HUES6 (cell line): ENCODE measurements at regions not wholly inside any gene's neighbourhood (a gene's known extent, or its start where the extent isn't known, plus 50 kb on each side); places are given as distances from the start of the nearest gene placed in this dataset.
"Not testable (repeated sequence)": the region's sequence is repeated elsewhere in the genome, so short reads cannot be mapped to it uniquely, and the experiment has no call there.

Experiments
- H3K27ac ChIP-seq: 2 replicates; pipeline ENCODE4 v1.7.0; 2013; ENCODE audit warnings: low read depth, mild to moderate bottlenecking, low read length, inconsistent platforms
- H3K27me3 ChIP-seq: 2 replicates; pipeline ENCODE4 v1.6.1; 2013; ENCODE audit warnings: low read length; ENCODE audit not compliant: control insufficient read depth, insufficient read depth
- H3K36me3 ChIP-seq: 2 replicates; pipeline ENCODE4 v1.6.1; 2013; ENCODE audit warnings: low read length; ENCODE audit not compliant: control insufficient read depth, insufficient read depth
- H3K4me1 ChIP-seq: 2 replicates; pipeline ENCODE4 v1.6.1; 2013; ENCODE audit warnings: low read length; ENCODE audit not compliant: control insufficient read depth, insufficient read depth
- H3K4me3 ChIP-seq: 2 replicates; pipeline ENCODE4 v1.5.1; 2013; ENCODE audit warnings: low read depth, low read length
- H3K9ac ChIP-seq: one replicate; pipeline ENCODE4 v1.6.1; 2013; ENCODE audit warnings: mild to moderate bottlenecking, low read length
- H3K9me3 ChIP-seq: 2 replicates; pipeline ENCODE4 v1.6.1; 2013; ENCODE audit warnings: low read depth, low read length; ENCODE audit not compliant: control insufficient read depth, insufficient read depth

DNA sequence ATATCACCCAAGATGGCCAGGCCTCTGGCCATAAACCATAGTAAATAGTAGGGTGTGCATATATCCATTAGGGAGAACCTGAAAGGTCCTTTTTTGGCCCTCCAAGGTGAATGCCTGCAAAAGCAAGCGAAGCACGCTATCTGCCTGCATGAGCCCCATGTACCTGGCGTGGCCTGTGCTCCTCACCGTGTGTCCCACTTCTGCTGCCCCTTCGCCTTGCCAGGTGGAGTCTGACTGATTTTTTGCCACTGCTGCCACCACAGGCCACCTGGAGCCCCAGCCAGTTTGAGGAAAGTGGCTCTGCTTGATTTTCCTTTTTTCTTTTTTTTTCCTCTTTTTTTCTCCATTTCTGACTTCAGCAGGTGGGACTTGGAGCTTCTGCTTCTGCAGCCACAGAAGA is 139.7 kb downstream of the SNRPN start:
- Histone ChIP-seq H3K36me3 (peaks cover 99% of the 10 kb centered on the region), H3K27me3 (no peaks in the 10 kb centered on the region), H3K27ac (no peak overlapping the region), H3K4me1 (no peaks in the 10 kb centered on the region), H3K4me3 (no peak overlapping the region), H3K9ac (no peak overlapping the region), H3K9me3 (peaks cover 50% of the 10 kb centered on the region)

DNA sequence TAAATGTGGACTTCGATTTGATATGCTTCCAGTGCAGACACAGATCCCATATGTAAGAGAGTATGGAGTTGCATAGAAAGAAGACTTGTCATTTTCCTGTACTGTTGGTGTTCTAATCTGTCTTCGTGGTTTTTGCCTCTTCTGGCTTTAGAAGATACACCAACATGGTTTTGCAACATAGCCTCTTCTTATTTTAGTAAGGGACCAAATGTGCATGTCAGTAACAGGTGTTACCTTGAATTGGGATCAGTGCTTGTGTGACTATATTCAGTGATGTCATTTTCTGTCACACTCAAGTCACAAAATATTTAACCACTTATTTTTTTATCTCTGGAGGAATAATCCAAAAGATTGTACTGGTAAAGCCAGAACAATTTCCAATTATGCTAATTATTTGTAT is 140.4 kb downstream of the SNRPN start:
- H3K27ac ChIP-seq = no peak overlapping the region
- H3K36me3 ChIP-seq = peaks cover 99% of the 10 kb centered on the region
- no peaks in the 10 kb centered on the region for H3K4me1 ChIP-seq
- H3K9me3 ChIP-seq = peaks cover 43% of the 10 kb centered on the region
- H3K27me3 ChIP-seq = no peaks in the 10 kb centered on the region
- no peak overlapping the region for H3K4me3 ChIP-seq
- H3K9ac ChIP-seq = no peak overlapping the region

DNA sequence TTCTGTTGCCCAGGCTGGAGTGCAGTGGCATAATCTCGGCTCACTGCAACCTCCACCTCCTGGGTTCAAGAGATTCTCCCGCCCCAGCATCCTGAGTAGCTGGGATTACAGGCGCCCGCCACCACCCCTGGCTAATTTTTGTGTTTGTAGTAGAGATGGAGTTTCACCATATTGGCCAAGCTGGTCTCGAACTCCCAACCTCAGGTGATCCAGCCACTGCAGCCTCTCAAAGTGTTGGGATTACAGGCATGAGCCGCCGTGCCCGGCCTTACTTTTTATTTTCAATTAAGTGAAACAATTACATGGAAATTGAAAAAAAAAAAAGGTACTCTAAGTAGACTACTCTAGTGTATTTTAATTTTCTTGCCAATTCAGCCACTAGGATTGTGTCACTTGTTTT is 145.2 kb downstream of the SNRPN start:
- H3K36me3 ChIP-seq = peaks cover 92% of the 10 kb centered on the region

DNA sequence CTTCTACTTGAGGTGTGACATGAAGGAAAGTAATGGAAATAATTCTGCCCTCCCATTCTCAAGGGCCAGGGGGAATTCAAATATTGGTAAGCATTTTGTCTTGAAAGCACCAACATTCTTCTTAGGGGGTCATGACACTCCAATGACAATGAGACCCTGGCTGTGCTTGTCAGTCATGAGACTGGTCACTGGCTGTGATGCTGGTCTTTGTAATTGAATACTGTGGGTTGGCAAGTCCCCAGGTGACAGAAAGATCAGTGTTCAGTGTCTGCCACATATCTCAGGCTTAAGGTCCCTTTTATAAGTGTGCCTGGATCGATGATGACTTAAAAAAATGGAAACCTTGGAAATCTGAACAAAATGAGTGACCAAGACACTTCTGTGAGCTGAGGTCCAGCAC is 151.4 kb downstream of the SNRPN start:
- H3K9me3 ChIP-seq = peaks cover 14% of the 10 kb centered on the region; the same call in 1 of the 2 replicates
- H3K36me3 ChIP-seq = peaks cover 93% of the 10 kb centered on the region

More for the DNA sequence above, 145.2 kb downstream of the SNRPN start:
- H3K4me1 ChIP-seq, H3K9ac ChIP-seq, H3K27ac ChIP-seq, H3K4me3 ChIP-seq, H3K27me3 ChIP-seq: not testable (repeated sequence)
- peaks cover 22% of the 10 kb centered on the region for H3K9me3 ChIP-seq

DNA sequence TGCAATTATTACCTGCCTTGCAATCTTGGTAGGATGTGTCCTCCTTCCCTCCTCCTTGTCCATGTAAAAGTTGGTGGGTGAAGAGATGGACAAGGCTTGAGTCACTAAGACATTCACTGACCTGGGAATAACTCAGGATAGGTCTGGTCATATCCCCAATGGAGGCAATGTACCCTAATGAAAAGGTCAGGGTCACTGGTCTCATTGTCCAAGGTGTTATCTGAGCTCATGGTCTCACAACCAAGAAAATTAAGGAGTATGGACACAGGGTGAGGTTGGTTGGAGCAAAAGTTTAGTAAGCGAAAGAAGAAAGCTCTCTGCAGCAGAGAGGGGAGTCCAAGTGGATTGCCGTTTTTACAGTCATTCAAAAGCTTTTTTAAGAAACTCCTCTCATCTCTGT is 179.0 kb downstream of the SNRPN start:
- Histone ChIP-seq H3K4me3 (no peak overlapping the region), H3K9ac (no peak overlapping the region)

More for the DNA sequence above, 151.4 kb downstream of the SNRPN start:
- Histone ChIP-seq H3K9ac (no peak overlapping the region), H3K4me1 (no peaks in the 10 kb centered on the region), H3K4me3 (no peak overlapping the region), H3K27me3 (no peaks in the 10 kb centered on the region), H3K27ac (no peak overlapping the region)

DNA sequence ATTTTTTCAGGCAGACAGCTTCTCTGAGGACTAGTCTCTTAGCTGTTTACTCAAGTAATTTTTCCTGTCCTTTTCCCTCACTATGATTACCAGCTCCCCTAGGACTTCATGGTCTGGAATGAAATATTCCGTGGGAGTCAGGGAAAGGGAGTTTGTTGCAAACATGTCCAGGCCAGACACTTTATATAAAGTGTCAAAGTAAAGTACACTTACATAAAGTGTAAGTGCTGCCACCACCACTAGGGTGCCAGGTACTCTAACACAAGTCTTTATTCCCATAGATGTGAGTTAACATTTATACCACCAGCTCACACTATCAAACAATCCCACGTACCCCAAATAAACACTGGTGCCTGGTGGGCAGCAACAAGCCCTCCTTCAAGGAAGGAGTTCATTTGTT is 179.8 kb downstream of the SNRPN start:
- Histone ChIP-seq H3K27me3 (no peaks in the 10 kb centered on the region), H3K27ac (no peak overlapping the region), H3K9ac (no peak overlapping the region), H3K4me1 (no peaks in the 10 kb centered on the region; the same call in 1 of the 2 replicates), H3K9me3 (peaks cover 7% of the 10 kb centered on the region; the same call in 1 of the 2 replicates), H3K36me3 (peaks cover 7% of the 10 kb centered on the region), H3K4me3 (no peak overlapping the region)

More for the DNA sequence above, 179.0 kb downstream of the SNRPN start:
- Histone ChIP-seq H3K36me3 (peaks cover 12% of the 10 kb centered on the region), H3K4me1 (no peaks in the 10 kb centered on the region; the same call in 1 of the 2 replicates), H3K27ac (no peak overlapping the region), H3K27me3 (no peaks in the 10 kb centered on the region), H3K9me3 (peaks cover 7% of the 10 kb centered on the region; the same call in 1 of the 2 replicates)

DNA sequence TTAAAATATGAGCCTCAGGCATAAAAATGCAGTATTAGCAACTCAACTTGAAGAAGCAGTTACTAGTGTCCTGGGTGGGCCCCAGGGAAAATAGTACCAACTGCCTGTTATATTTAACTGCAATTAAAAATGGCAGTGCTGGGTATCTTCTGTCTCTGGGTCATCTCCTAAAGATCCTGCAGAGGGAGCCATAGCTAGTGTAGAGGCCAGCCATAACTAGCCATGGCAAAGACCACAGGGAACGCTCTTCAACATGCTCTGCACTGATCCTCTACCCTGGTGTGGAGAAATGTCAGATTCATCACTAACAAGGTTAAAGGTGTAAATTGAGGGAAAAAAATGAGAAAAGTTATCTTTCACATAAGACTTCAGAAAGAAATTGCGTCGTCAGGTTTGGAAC is 181.3 kb downstream of the SNRPN start:
- no peak overlapping the region for H3K4me3 ChIP-seq
- no peak overlapping the region for H3K9ac ChIP-seq
- H3K36me3 ChIP-seq = peaks cover 3% of the 10 kb centered on the region; the same call in 1 of the 2 replicates
- H3K27ac ChIP-seq = no peak overlapping the region
- no peaks in the 10 kb centered on the region; the same call in 1 of the 2 replicates for H3K4me1 ChIP-seq
- H3K27me3 ChIP-seq = no peaks in the 10 kb centered on the region
- H3K9me3 ChIP-seq = peaks cover 7% of the 10 kb centered on the region; the same call in 1 of the 2 replicates

DNA sequence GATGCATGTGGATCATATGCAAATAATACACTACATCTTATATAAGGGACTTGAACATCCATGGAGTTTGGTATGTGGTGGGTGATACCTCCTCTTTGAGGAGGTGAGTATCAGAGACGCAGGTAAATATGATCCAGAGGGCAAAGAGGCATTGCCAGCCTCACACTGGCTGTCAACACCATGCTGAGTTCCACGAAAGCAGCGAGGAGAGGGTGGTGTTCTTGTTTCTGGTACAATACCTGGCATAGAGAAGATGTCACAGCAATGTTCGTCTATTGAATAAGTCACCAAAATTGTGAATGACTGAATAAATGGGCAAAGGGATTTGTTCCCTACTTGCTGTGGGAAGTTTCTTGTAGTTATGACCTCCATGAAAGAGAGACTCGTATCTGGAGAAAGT is 182.2 kb downstream of the SNRPN start:
- H3K27ac ChIP-seq = no peak overlapping the region
- H3K9me3 ChIP-seq = peaks cover 7% of the 10 kb centered on the region; the same call in 1 of the 2 replicates
- H3K9ac ChIP-seq = no peak overlapping the region
- H3K4me3 ChIP-seq = no peak overlapping the region
- H3K27me3 ChIP-seq = no peaks in the 10 kb centered on the region
- no peaks in the 10 kb centered on the region for H3K36me3 ChIP-seq
- H3K4me1 ChIP-seq = no peaks in the 10 kb centered on the region; the same call in 1 of the 2 replicates

DNA sequence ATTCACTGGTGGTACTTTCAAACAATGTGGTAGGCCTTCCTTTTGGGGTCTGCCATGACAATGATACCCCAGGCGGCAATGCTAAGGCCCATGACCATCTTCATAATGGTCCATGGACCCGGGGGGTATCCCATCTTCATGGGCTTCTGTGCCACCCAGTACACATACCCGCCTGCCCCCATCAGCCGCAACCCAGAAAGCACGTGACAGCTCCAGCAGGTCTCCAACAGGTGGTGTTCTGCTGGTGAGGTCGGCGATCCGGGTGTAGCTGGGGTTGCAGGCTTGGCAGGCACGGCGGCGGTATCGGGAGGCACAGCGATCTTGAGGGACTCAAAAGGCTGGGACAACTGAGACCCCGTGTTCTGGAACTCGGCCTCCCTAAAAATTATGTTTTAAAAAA is 214.5 kb downstream of the SNRPN start:
- H3K27ac ChIP-seq = no peak overlapping the region
- no peak overlapping the region for H3K4me3 ChIP-seq
- H3K9ac ChIP-seq = no peak overlapping the region
- H3K36me3 ChIP-seq = no peaks in the 10 kb centered on the region
- peaks cover 61% of the 10 kb centered on the region for H3K9me3 ChIP-seq
- H3K27me3 ChIP-seq = no peaks in the 10 kb centered on the region
- no peaks in the 10 kb centered on the region for H3K4me1 ChIP-seq

DNA sequence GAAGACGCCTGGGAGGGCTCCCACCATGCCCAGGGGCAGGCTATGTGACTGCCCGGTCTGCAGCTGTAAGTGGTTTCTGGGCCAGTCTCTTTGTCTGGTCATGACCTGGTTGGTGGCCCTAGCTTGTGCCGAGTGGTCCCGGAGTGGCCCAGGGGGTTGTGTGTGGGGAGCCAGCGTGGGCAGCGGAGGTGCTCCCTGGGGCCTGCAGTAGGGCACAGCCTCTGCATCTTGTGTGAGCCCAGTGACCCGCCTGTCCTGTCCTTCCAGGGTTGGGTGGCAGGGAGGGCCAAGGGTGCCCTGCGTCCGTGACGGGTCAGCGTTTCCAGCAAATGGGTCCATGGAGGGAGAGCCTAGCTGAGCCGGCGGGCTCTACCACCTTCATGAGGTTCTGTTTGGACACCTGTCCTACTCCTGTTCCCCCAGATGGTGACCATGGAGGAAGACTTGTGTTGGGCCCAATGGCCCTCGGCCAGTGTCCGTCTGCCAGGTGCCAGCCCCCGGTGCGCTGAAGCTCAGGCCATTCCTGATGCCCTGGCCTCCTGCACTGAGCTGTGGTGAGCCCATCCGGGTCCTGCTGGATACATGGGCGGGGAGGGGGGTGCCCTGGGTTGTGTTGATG is 215.4 kb downstream of the SNRPN start:
- Histone ChIP-seq H3K9me3 (peaks cover 64% of the 10 kb centered on the region), H3K4me1 (no peaks in the 10 kb centered on the region), H3K27ac (no peak overlapping the region)

DNA sequence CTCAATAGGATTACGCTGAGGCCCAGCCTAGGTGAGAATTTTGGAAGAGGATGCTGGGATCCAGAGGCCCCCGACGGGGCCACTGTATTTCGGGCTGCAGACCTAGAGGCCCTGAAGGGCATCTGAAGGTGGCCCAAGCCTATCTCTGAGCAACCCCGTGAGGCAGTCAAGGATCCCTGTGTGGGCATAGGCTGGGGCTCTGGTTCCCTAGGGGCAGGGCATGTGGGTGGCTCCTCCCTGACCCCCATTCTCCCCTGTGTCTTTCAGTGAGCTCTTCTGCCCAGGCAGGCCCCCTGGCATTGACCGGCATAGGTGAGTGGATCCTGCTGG is 216.0 kb downstream of the SNRPN start:
- Histone ChIP-seq H3K4me1 (no peaks in the 10 kb centered on the region), H3K9ac (no peak overlapping the region), H3K9me3 (peaks cover 67% of the 10 kb centered on the region), H3K27ac (no peak overlapping the region), H3K4me3 (no peak overlapping the region), H3K27me3 (no peaks in the 10 kb centered on the region), H3K36me3 (no peaks in the 10 kb centered on the region)

More for the DNA sequence above, 215.4 kb downstream of the SNRPN start:
- Histone ChIP-seq H3K27me3 (no peaks in the 10 kb centered on the region), H3K36me3 (no peaks in the 10 kb centered on the region), H3K4me3 (no peak overlapping the region), H3K9ac (no peak overlapping the region)
